ENCODE measurements at regions not wholly inside any gene's neighbourhood (a gene's known extent, or its start where the extent isn't known, plus 50 kb on each side); places are given as distances from the start of the nearest gene placed in this dataset.

DNA sequence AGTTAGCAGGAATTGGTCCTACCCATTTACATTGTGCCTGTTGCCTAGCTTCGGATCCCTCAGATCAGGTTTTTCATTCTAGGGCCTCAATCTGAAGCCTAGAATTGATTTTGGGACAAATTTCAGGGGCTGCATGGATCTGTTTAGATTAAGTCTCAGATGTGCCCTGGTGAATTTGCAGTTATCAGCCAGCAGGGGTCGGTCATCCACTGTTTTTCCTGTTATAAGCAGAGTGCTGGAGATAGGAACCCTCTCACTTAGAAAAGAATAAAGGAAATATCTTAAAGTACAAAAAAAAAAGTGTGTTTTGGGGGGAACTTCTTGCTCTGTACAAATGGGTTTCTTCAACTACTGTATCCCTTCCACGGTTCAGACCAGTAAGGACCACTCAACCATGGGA, 212.5 kb downstream of the BCHE start:
- intact Hi-C loops (cut with micrococcal nuclease; ENCODE audit: unreplicated experiment) (no loop called here), in situ Hi-C loops (cut with MboI) (no loop called here)
- H2AFZ ChIP-seq (ENCODE audit: control insufficient read depth, low read depth, low read length): no peak overlapping the region
- no peak for DNase-seq (ENCODE audit: low read depth, low spot score)
- POLR2A ChIA-PET: no interaction called here
- H3K27me3 ChIP-seq (replicated peaks in 1 of 2; ENCODE audit: control insufficient read depth in 2 of 2, insufficient read depth in 2 of 2, low read length in 1 of 2): no peaks in the 10 kb centered on the region
- RAD21 ChIA-PET (ENCODE audit: unreplicated experiment): no interaction called here
- TF ChIP-seq, protein P1, sequence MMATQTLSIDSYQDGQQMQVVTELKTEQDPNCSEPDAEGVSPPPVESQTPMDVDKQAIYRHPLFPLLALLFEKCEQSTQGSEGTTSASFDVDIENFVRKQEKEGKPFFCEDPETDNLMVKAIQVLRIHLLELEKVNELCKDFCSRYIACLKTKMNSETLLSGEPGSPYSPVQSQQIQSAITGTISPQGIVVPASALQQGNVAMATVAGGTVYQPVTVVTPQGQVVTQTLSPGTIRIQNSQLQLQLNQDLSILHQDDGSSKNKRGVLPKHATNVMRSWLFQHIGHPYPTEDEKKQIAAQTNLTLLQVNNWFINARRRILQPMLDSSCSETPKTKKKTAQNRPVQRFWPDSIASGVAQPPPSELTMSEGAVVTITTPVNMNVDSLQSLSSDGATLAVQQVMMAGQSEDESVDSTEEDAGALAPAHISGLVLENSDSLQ (IDR thresholded peaks at IDR 0.05): no peak
- TF ChIP-seq TCF3 (IDR thresholded peaks at IDR 0.05; ENCODE audit: borderline replicate concordance, insufficient read depth, low read depth, low read length): no peak
- 0 out of 2 replicates have a peak, but pooled peaks have one; percentile 22 for TF ChIP-seq RAD21 (IDR thresholded peaks at IDR 0.05; ENCODE audit: insufficient read depth, low read depth, low read length)
- TF ChIP-seq HCFC1 (IDR thresholded peaks at IDR 0.05; ENCODE audit: low read length): no peak
- no peak for TF ChIP-seq WRNIP1 (IDR thresholded peaks at IDR 0.05; ENCODE audit: borderline replicate concordance, low read depth, low read length)
- TF ChIP-seq RAD51 (IDR thresholded peaks at IDR 0.05): no peak
- no peak for TF ChIP-seq NBN (IDR thresholded peaks at IDR 0.05)
- no peak for TF ChIP-seq ESRRA (IDR thresholded peaks at IDR 0.05; ENCODE audit: low read length)
- TF ChIP-seq NFYA (IDR thresholded peaks at IDR 0.05; ENCODE audit: borderline replicate concordance, low read depth, low read length): no peak
- peak in 2 of 3 experiments; percentile 31 to 52; a peak in 3 of 6 replicates for TF ChIP-seq CTCF (IDR thresholded peaks at IDR 0.05 in 2 of 3, conservative IDR thresholded peaks at IDR 0.05 in 1 of 3; ENCODE audit: control insufficient read depth in 2 of 3, extremely low read depth in 1 of 3, insufficient read depth in 1 of 3, low read depth in 3 of 3, low read length in 3 of 3)
- no peak for TF ChIP-seq SMAD5 (IDR thresholded peaks at IDR 0.05; ENCODE audit: low read depth)
- TF ChIP-seq NR2C2 (IDR thresholded peaks at IDR 0.05; ENCODE audit: borderline replicate concordance, control insufficient read depth, insufficient read length, low read depth): no peak
- TF ChIP-seq YY1 (IDR thresholded peaks at IDR 0.05; ENCODE audit: low read depth, low read length): no peak
- no peak for TF ChIP-seq STAT3 (IDR thresholded peaks at IDR 0.05; ENCODE audit: low read depth, low read length)
- no peak for TF ChIP-seq SREBF2 (IDR thresholded peaks at IDR 0.05; ENCODE audit: low read length)
- TF ChIP-seq HDAC6 (IDR thresholded peaks at IDR 0.05; ENCODE audit: unreplicated experiment): no peak
- no peak overlapping the region for H3K4me2 ChIP-seq (ENCODE audit: control insufficient read depth, insufficient read depth)
- no peaks in the 10 kb centered on the region for H3K4me1 ChIP-seq (ENCODE audit: control insufficient read depth, insufficient read depth, low read length)
- SMC1A ChIA-PET (ENCODE audit: uncharacterized antibody, unreplicated experiment): interaction anchor here (0.7 to 1.7 kb wide), 3 partner anchors 18 to 1418 kb away, joined by 3 to 4 read pairs (median 3); no protein-coding TSS in a partner anchor
- CTCF ChIA-PET: interaction anchor here (1.0 kb wide), 1 partner anchor 389 kb away, joined by 3 read pairs; no protein-coding TSS in a partner anchor
- FAIRE-seq: no peak
- WGBS (ENCODE audit: insufficient coverage, insufficient replicate concordance, low lambda C conversion rate, missing lambda C conversion rate): 2% methylated on average over 3 of the region's 3 CpGs
- no peaks in the 10 kb centered on the region for H3K79me2 ChIP-seq (ENCODE audit: control insufficient read depth, insufficient read depth, low read length)
- no peak overlapping the region for H3K9ac ChIP-seq (ENCODE audit: control insufficient read depth, insufficient read depth, low read length)
- no peaks in the 10 kb centered on the region for H3K36me3 ChIP-seq (ENCODE audit: control insufficient read depth in 2 of 2, insufficient read depth in 2 of 2, low read length in 1 of 2)
- peak; percentile 85 for ATAC-seq
- H3K4me3 ChIP-seq: no peak overlapping the region
- H3K9me3 ChIP-seq (replicated peaks; ENCODE audit: control insufficient read depth, insufficient read depth, low read length): no peaks in the 10 kb centered on the region
- H3K27ac ChIP-seq (ENCODE audit: control insufficient read depth, insufficient read depth): no peak overlapping the region
- BruUV-seq (replicated peaks): no TSS peak
- H4K20me1 ChIP-seq (ENCODE audit: control insufficient read depth, insufficient read depth): no peaks in the 10 kb centered on the region

All from GM12878 (cell line).